ENCODE measurements at regions not wholly inside any gene's neighbourhood (a gene's known extent, or its start where the extent isn't known, plus 50 kb on each side); places are given as distances from the start of the nearest gene placed in this dataset.

DNA sequence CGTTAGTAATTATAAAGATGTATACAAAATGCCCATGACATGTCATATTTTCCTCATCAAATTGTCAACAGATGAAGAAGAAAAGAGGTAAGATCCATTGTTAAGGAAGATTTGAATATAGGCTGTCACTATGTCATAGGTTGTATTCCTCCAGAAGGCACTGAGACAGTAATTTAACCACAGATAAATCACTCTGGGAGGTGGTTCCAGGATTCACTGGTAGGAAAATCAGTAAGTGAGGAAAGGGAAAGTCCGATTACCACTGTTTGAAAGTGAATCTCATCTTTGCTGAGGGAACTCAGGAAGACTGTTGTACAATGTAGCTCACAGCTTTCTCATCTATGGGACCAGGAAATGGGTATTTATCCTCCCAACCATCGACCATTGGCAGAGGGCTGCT is 152.8 kb upstream of the TMEFF2 start:
- Mint-ChIP-seq H3K27ac (ENCODE audit: unreplicated experiment) (no peak overlapping the region), H3K36me3 (ENCODE audit: unreplicated experiment) (peaks cover 4% of the 10 kb centered on the region), H3K27me3 (ENCODE audit: unreplicated experiment) (no peaks in the 10 kb centered on the region), H3K4me3 (ENCODE audit: unreplicated experiment) (no peak overlapping the region), H3K9me3 (ENCODE audit: unreplicated experiment) (peaks cover 8% of the 10 kb centered on the region), H3K4me1 (ENCODE audit: unreplicated experiment) (peaks cover 4% of the 10 kb centered on the region)
- no peak for DNase-seq (ENCODE audit: extremely low spot score, unreplicated experiment)
- no peak for TF ChIP-seq CTCF (IDR thresholded peaks at IDR 0.05)

GRCh38 chr2:192345287-192345686 is 150.6 kb upstream of the TMEFF2 start:
- peaks cover 4% of the 10 kb centered on the region for H3K4me1 Mint-ChIP-seq (ENCODE audit: unreplicated experiment)
- H3K4me3 Mint-ChIP-seq (ENCODE audit: unreplicated experiment), result no peak overlapping the region
- H3K27me3 Mint-ChIP-seq (ENCODE audit: unreplicated experiment), result peaks cover 3% of the 10 kb centered on the region
- peaks cover 13% of the 10 kb centered on the region for H3K9me3 Mint-ChIP-seq (ENCODE audit: unreplicated experiment)
- no peak overlapping the region for H3K27ac Mint-ChIP-seq (ENCODE audit: unreplicated experiment)
- H3K36me3 Mint-ChIP-seq (ENCODE audit: unreplicated experiment), result peaks cover 4% of the 10 kb centered on the region
- no peak for DNase-seq (ENCODE audit: extremely low spot score, unreplicated experiment)
- TF ChIP-seq CTCF (IDR thresholded peaks at IDR 0.05), result no peak

DNA sequence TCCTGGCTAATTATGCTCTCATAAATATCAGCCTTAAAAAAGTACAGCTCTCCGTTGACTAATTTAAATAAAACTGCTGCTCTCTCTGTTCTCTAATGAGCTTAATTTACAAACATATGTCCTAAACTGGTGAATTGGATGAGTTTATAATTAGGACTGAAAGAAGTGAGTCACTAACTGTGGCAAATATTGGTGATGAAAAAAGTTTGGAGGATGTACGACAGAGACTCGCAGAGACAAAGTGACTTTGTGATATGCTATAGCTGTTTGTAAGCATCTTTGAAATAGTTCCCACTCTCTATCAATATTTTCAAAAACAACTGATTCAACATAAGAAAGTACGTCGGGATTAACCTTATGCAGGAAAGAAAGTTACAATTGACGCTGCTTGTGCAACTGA is 138.9 kb upstream of the TMEFF2 start:
- peaks cover 34% of the 10 kb centered on the region for H3K27me3 Mint-ChIP-seq (ENCODE audit: unreplicated experiment)
- H3K27ac Mint-ChIP-seq (ENCODE audit: unreplicated experiment), result no peak overlapping the region
- H3K36me3 Mint-ChIP-seq (ENCODE audit: unreplicated experiment), result no peaks in the 10 kb centered on the region
- H3K4me1 Mint-ChIP-seq (ENCODE audit: unreplicated experiment), result no peaks in the 10 kb centered on the region
- no peak for TF ChIP-seq CTCF (IDR thresholded peaks at IDR 0.05)
- H3K9me3 Mint-ChIP-seq (ENCODE audit: unreplicated experiment), result no peaks in the 10 kb centered on the region
- H3K4me3 Mint-ChIP-seq (ENCODE audit: unreplicated experiment), result no peak overlapping the region
- no peak for DNase-seq (ENCODE audit: extremely low spot score, unreplicated experiment)

DNA sequence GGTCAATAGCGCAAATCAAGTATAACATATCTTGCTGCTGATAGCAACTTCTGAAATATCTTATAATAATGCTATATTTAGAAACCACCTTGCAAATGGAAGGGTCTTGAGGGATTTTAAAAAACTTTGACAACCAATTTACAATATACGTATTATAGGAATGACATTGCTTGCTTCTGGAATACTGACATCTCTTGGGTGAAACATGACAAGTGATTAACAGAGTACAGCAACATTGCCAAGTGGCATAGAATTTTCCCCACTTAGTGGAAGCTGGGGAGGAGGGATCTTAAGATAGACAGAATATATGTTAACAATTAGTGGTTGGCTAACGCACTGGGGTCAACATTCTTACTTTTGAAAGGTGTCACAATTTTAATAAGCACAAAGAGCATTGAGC is 133.6 kb upstream of the TMEFF2 start:
- H3K4me1 Mint-ChIP-seq (ENCODE audit: unreplicated experiment), result no peaks in the 10 kb centered on the region
- no peak overlapping the region for H3K4me3 Mint-ChIP-seq (ENCODE audit: unreplicated experiment)
- no peaks in the 10 kb centered on the region for H3K36me3 Mint-ChIP-seq (ENCODE audit: unreplicated experiment)
- no peak overlapping the region for H3K27ac Mint-ChIP-seq (ENCODE audit: unreplicated experiment)
- no peak for DNase-seq (ENCODE audit: extremely low spot score, unreplicated experiment)
- TF ChIP-seq CTCF (IDR thresholded peaks at IDR 0.05), result no peak
- H3K27me3 Mint-ChIP-seq (ENCODE audit: unreplicated experiment), result peaks cover 35% of the 10 kb centered on the region
- no peaks in the 10 kb centered on the region for H3K9me3 Mint-ChIP-seq (ENCODE audit: unreplicated experiment)

- DNase-seq (ENCODE audit: extremely low spot score, unreplicated experiment), result no peak
- H3K9me3 Mint-ChIP-seq (ENCODE audit: unreplicated experiment), result no peaks in the 10 kb centered on the region
- TF ChIP-seq CTCF (IDR thresholded peaks at IDR 0.05), result no peak
Measured at GRCh38 chr2:192327576-192327975, 132.8 kb upstream of the TMEFF2 start.

More at GRCh38 chr2:192327576-192327975, 132.8 kb upstream of the TMEFF2 start:
- Mint-ChIP-seq H3K27ac (ENCODE audit: unreplicated experiment) (no peak overlapping the region), H3K27me3 (ENCODE audit: unreplicated experiment) (peaks cover 28% of the 10 kb centered on the region), H3K36me3 (ENCODE audit: unreplicated experiment) (no peaks in the 10 kb centered on the region), H3K4me1 (ENCODE audit: unreplicated experiment) (no peaks in the 10 kb centered on the region), H3K4me3 (ENCODE audit: unreplicated experiment) (no peak overlapping the region)

Measured in osteocyte (in vitro differentiated cells).